GM23338 (cell line): ENCODE measurements at regions not wholly inside any gene's neighbourhood (a gene's known extent, or its start where the extent isn't known, plus 50 kb on each side); places are given as distances from the start of the nearest gene placed in this dataset.

Source experiments
- ATAC-seq: fragments of 200-7000 bp; cut with Tn5 transposase; 3 replicates; pipeline ENCODE4 v1.9.1; 2020
- DNase-seq: peaks from one replicate; pipeline ENCODE4 v3.0.0-alpha.2; 2015; ENCODE audit warnings: low spot score
- H2AFZ ChIP-seq: fragments of 200-600 bp; sonication (generic); 2 replicates; pipeline ENCODE4 v1.8.0; 2016; ENCODE audit warnings: antibody characterized with exemption, mild to moderate bottlenecking, moderate library complexity
- H3F3A ChIP-seq: fragments of 200-600 bp; sonication (generic); replicated peaks from 2 replicates; pipeline ENCODE4 v1.8.0; 2017; ENCODE audit warnings: antibody characterized with exemption, mixed run types, low read depth
- H3K27ac ChIP-seq: fragments of 200-600 bp; sonication (generic); 2 replicates; pipeline ENCODE4 v1.6.1; 2016; ENCODE audit warnings: low read depth
- H3K27me3 ChIP-seq: fragments of 200-600 bp; sonication (generic); 2 replicates; pipeline ENCODE4 v1.8.0; 2016; ENCODE audit warnings: mild to moderate bottlenecking, mixed run types, moderate library complexity; ENCODE audit not compliant: insufficient read depth
- H3K36me3 ChIP-seq: fragments of 200-600 bp; sonication (generic); 2 replicates; pipeline ENCODE4 v1.8.0; 2016; ENCODE audit warnings: mild to moderate bottlenecking; ENCODE audit not compliant: insufficient read depth
- H3K4me1 ChIP-seq: fragments of 200-600 bp; sonication (generic); 2 replicates; pipeline ENCODE4 v1.8.0; 2016; ENCODE audit warnings: mild to moderate bottlenecking, moderate library complexity; ENCODE audit not compliant: insufficient read depth
- H3K4me2 ChIP-seq: fragments of 200-600 bp; sonication (generic); 2 replicates; pipeline ENCODE4 v1.7.1; 2017; ENCODE audit warnings: mixed run types
- H3K4me3 ChIP-seq: fragments of 200-600 bp; sonication (generic); 2 replicates; pipeline ENCODE4 v1.6.1; 2016; ENCODE audit warnings: mixed run types
- H3K79me2 ChIP-seq: fragments of 200-600 bp; sonication (generic); replicated peaks from 2 replicates; pipeline ENCODE4 v1.8.0; 2017; ENCODE audit warnings: mild to moderate bottlenecking; ENCODE audit not compliant: insufficient read depth
- H3K9me2 ChIP-seq: fragments of 200-600 bp; sonication (generic); 2 replicates; pipeline ENCODE4 v1.8.0; 2017; ENCODE audit not compliant: insufficient read depth
- H4K20me1 ChIP-seq: fragments of 200-600 bp; sonication (generic); replicated peaks from 2 replicates; pipeline ENCODE4 v1.8.0; 2017; ENCODE audit warnings: mild to moderate bottlenecking; ENCODE audit not compliant: insufficient read depth
- H3K27ac Mint-ChIP-seq: 2 replicates; pipeline ENCODE4 v1.8.0; 2020; ENCODE audit warnings: inconsistent platforms, mild to moderate bottlenecking, moderate library complexity, mixed read lengths
- H3K27me3 Mint-ChIP-seq: 3 replicates; pipeline ENCODE4 v1.8.0; 2022; ENCODE audit warnings: low read depth, mild to moderate bottlenecking, moderate library complexity, mixed read lengths, inconsistent platforms; ENCODE audit not compliant: insufficient read depth, poor library complexity
- H3K36me3 Mint-ChIP-seq: 3 replicates; pipeline ENCODE4 v1.8.0; 2021; ENCODE audit warnings: low read depth, mild to moderate bottlenecking, inconsistent platforms, moderate library complexity, mixed read lengths
- H3K4me1 Mint-ChIP-seq: 3 replicates; pipeline ENCODE4 v1.8.0; 2020; ENCODE audit warnings: mild to moderate bottlenecking, inconsistent platforms, mixed read lengths
- H3K4me3 Mint-ChIP-seq: 3 replicates; pipeline ENCODE4 v1.8.0; 2021; ENCODE audit warnings: moderate library complexity, mild to moderate bottlenecking, inconsistent platforms, mixed read lengths
- H3K9me3 Mint-ChIP-seq: 3 replicates; pipeline ENCODE4 v1.8.0; 2020; ENCODE audit warnings: moderate library complexity, mild to moderate bottlenecking, inconsistent platforms, mixed read lengths
- CTCF ChIP-seq, 2 experiments: fragments of 200-600 bp in 1 of 2; sonication (generic) in 1 of 2; conservative IDR thresholded peaks; 2 replicates each; pipeline versions ENCODE4 v1.5.1 to v1.6.1; 2016 to 2017; ENCODE audit warnings: antibody characterized with exemption in 2 of 2, low read depth in 2 of 2, mild to moderate bottlenecking in 2 of 2, moderate library complexity in 1 of 2
- ETS1 ChIP-seq: IDR thresholded peaks from 2 replicates; pipeline ENCODE4 v1.6.1; 2016; ENCODE audit warnings: antibody characterized with exemption
- EZH2 ChIP-seq: fragments of 200-600 bp; sonication (generic); IDR thresholded peaks from one replicate; pipeline ENCODE4 v1.8.0; 2017; ENCODE audit warnings: antibody characterized with exemption, mild to moderate bottlenecking, low read depth; ENCODE audit not compliant: unreplicated experiment
- EZH2phosphoT487 ChIP-seq: fragments of 200-600 bp; sonication (generic); IDR thresholded peaks from one replicate; pipeline ENCODE4 v1.8.1; 2018; ENCODE audit warnings: antibody characterized with exemption; ENCODE audit not compliant: unreplicated experiment
- JUNB ChIP-seq: IDR thresholded peaks from one replicate; pipeline ENCODE4 v1.6.1; 2016; ENCODE audit warnings: antibody characterized with exemption; ENCODE audit not compliant: unreplicated experiment
- NANOG ChIP-seq: IDR thresholded peaks from 2 replicates; pipeline ENCODE4 v1.6.1; 2016; ENCODE audit warnings: antibody characterized with exemption, borderline replicate concordance
- POLR2AphosphoS5 ChIP-seq: IDR thresholded peaks from 2 replicates; pipeline ENCODE4 v1.6.1; 2016; ENCODE audit warnings: antibody characterized with exemption, low read depth
- STAT1 ChIP-seq: IDR thresholded peaks from one replicate; pipeline ENCODE4 v1.6.1; 2016; ENCODE audit warnings: antibody characterized with exemption; ENCODE audit not compliant: unreplicated experiment
- ZNF114 ChIP-seq: fragments of 250-450 bp; sonication (Bioruptor Pico); IDR thresholded peaks from 2 replicates; pipeline ENCODE4 v1.5.0; 2020; ENCODE audit warnings: mild to moderate bottlenecking, moderate library complexity
- ZNF331 ChIP-seq: fragments of 250-450 bp; sonication (Bioruptor Pico); IDR thresholded peaks from 2 replicates; pipeline ENCODE4 v1.5.0; 2020; ENCODE audit warnings: low read depth, mild to moderate bottlenecking, moderate library complexity
- TF ChIP-seq, protein P1 (sequence below): IDR thresholded peaks from one replicate; pipeline ENCODE4 v1.6.1; 2018; ENCODE audit warnings: antibody characterized with exemption; ENCODE audit not compliant: unreplicated experiment

DNA sequence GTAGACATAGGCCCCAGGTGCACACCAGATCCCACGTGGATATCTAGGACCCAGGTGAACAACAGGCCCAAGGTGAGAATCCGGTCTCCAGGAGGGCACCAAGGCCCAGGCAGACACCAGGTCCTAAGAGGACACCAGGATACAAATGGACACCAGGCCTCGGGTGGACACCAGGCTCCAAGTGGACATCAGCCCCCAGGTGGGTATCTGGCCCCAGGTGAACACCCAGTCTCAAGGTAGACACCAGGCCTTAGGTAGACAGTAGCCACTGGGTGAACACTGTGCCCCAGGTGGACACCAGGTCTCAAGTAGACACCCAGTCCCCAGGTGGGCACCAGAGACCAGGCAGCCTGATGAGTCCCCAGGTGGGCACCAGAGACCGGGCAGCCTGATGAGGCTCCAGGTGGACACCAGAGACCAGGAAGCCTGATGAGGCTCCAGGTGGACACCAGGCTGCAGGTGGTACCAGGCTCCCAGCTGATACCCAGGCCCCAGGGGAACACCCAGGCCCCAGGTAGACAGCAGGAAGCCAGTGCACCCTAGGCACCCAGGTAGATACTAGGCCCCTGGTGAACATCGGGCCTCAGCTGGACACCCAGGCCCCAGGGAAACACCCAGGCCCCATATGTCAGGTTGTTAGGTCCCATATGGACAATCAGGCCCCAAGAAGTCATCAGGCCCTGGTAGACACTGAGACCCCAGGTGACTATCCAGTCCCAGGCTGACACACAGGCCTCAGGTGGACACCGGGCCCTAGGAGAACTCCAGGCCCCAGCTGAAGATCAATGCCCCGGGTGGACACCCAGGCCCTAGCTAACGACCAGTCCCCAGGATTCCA lies 55.1 kb upstream of the SEPTIN5 start:
- H3K79me2 ChIP-seq = no peaks in the 10 kb centered on the region
- H3K4me2 ChIP-seq = no peak overlapping the region
- H3K4me1 Mint-ChIP-seq = peaks cover 20% of the 10 kb centered on the region
- H4K20me1 ChIP-seq = no peaks in the 10 kb centered on the region
- no peaks in the 10 kb centered on the region; the same call in 2 of the 3 replicates for H3K9me3 Mint-ChIP-seq
- no peak for ATAC-seq
- H3K9me2 ChIP-seq = peaks cover 25% of the 10 kb centered on the region
- no peak for DNase-seq
- peaks cover 12% of the 10 kb centered on the region for H3K27me3 Mint-ChIP-seq
- H3K27me3 ChIP-seq = no peaks in the 10 kb centered on the region
- peaks cover 11% of the 10 kb centered on the region for H3K4me1 ChIP-seq
- no peak overlapping the region for H3K27ac Mint-ChIP-seq
- H3F3A ChIP-seq = no peaks in the 10 kb centered on the region
- no peaks in the 10 kb centered on the region for H3K36me3 ChIP-seq
- no peak overlapping the region for H3K4me3 Mint-ChIP-seq
- TF ChIP-seq JUNB (no peak), CTCF (conservative IDR thresholded peaks at IDR 0.05; ENCODE audit: low read depth in 2 of 2) (no peak), POLR2AphosphoS5 (no peak), ZNF114 (no peak), EZH2phosphoT487 (no peak), ETS1 (no peak), NANOG (no peak), EZH2 (no peak), ZNF331 (no peak), STAT1 (no peak)
- TF ChIP-seq, protein P1, sequence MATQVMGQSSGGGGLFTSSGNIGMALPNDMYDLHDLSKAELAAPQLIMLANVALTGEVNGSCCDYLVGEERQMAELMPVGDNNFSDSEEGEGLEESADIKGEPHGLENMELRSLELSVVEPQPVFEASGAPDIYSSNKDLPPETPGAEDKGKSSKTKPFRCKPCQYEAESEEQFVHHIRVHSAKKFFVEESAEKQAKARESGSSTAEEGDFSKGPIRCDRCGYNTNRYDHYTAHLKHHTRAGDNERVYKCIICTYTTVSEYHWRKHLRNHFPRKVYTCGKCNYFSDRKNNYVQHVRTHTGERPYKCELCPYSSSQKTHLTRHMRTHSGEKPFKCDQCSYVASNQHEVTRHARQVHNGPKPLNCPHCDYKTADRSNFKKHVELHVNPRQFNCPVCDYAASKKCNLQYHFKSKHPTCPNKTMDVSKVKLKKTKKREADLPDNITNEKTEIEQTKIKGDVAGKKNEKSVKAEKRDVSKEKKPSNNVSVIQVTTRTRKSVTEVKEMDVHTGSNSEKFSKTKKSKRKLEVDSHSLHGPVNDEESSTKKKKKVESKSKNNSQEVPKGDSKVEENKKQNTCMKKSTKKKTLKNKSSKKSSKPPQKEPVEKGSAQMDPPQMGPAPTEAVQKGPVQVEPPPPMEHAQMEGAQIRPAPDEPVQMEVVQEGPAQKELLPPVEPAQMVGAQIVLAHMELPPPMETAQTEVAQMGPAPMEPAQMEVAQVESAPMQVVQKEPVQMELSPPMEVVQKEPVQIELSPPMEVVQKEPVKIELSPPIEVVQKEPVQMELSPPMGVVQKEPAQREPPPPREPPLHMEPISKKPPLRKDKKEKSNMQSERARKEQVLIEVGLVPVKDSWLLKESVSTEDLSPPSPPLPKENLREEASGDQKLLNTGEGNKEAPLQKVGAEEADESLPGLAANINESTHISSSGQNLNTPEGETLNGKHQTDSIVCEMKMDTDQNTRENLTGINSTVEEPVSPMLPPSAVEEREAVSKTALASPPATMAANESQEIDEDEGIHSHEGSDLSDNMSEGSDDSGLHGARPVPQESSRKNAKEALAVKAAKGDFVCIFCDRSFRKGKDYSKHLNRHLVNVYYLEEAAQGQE = no peak
- H3K27ac ChIP-seq = no peak overlapping the region
- no peaks in the 10 kb centered on the region; the same call in 2 of the 3 replicates for H3K36me3 Mint-ChIP-seq
- no peak overlapping the region for H3K4me3 ChIP-seq
- no peak overlapping the region for H2AFZ ChIP-seq
